GM12891 (cell line): ENCODE measurements at regions not wholly inside any gene's neighbourhood (a gene's known extent, or its start where the extent isn't known, plus 50 kb on each side); places are given as distances from the start of the nearest gene placed in this dataset.

Experiments used
- DNase-seq: peaks from one replicate; pipeline ENCODE4 v3.0.0; 2011; ENCODE audit warnings: low spot score; ENCODE audit not compliant: insufficient read length
- FAIRE-seq: peaks from 2 replicates; lab custom pipeline; 2011; peaks lifted over from hg19 to GRCh38; lab: Jason Lieb, UNC
- PAX5 ChIP-seq: IDR thresholded peaks from 2 replicates; pipeline ENCODE4 v1.6.1; 2011; ENCODE audit warnings: low read length, moderate library complexity, mild to moderate bottlenecking; ENCODE audit not compliant: insufficient read depth, severe bottlenecking
- POLR2A ChIP-seq: IDR thresholded peaks from 2 replicates; pipeline ENCODE4 v1.6.1; 2011; ENCODE audit warnings: low read depth, low read length, control low read depth
- POLR2AphosphoS5 ChIP-seq: IDR thresholded peaks from 2 replicates; pipeline ENCODE4 v1.6.1; 2011; ENCODE audit warnings: low read depth, low read length, control low read depth
- POU2F2 ChIP-seq: IDR thresholded peaks from 2 replicates; pipeline ENCODE4 v1.6.1; 2011; ENCODE audit warnings: low read depth, mild to moderate bottlenecking, control low read depth, low read length, moderate library complexity
- SPI1 ChIP-seq: IDR thresholded peaks from 2 replicates; pipeline ENCODE4 v1.6.1; 2011; ENCODE audit warnings: low read depth, low read length, control low read depth
- TAF1 ChIP-seq: IDR thresholded peaks from 2 replicates; pipeline ENCODE4 v1.6.1; 2011; ENCODE audit warnings: low read depth, low read length, control low read depth

- TF ChIP-seq POLR2A, result no peak
- TF ChIP-seq TAF1, result no peak
- no peak for TF ChIP-seq SPI1
- FAIRE-seq, result no peak
- no peak for DNase-seq
Observed at GRCh38 chr4:187417721-187418120, 577.9 kb upstream of the ZFP42 start.

DNA sequence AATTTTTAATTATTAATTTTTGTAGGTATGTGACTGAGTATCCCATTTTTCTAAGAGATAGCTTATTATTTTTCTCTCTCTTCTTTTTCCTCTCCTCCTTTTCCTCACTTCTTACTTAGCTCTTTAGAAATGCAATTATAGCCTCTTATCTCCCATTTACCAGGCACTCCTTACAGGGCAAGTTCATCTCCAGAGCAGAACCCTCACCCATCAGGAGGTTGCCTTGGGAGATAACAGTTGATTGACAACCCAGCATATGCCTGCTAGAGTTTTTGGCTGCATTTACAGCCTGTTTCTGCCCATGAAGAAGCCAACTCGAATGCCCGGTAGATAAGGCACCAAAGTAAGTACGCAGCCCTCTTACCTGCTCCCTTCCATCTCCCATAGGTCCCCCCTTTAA lies 572.9 kb upstream of the ZFP42 start:
- no peak for DNase-seq
- TF ChIP-seq POLR2AphosphoS5 (no peak), POU2F2 (no peak), PAX5 (no peak), SPI1 (no peak), TAF1 (no peak), POLR2A (no peak)

GRCh38 chr4:187424636-187425035 lies 570.9 kb upstream of the ZFP42 start:
- TF ChIP-seq POU2F2 (no peak), POLR2AphosphoS5 (no peak), TAF1 (no peak), PAX5 (no peak), SPI1 (no peak), POLR2A (no peak)
- FAIRE-seq (no peak), DNase-seq (no peak)

More for the DNA sequence above, 572.9 kb upstream of the ZFP42 start:
- FAIRE-seq, result no peak

DNA sequence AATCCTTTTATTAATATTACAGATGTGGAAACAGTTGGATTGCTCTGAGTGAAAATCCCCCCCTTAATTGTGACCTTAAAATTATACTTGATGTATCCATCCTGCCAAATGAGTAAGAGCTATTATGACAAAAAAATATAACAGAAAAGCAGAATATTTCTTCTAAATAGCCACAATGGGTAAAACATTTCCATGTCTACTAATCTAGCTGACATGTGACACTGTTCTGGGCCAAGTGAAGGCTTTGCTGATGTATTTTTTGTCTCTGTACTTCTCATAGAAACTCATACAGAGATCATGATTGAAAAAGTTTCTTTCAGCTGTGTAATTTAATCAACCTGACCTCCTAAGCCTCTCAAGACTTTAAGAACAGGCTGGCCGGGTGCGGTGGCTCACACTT lies 569.1 kb upstream of the ZFP42 start:
- no peak for FAIRE-seq
- TF ChIP-seq SPI1 (no peak), POLR2A (no peak), POLR2AphosphoS5 (no peak), TAF1 (no peak), PAX5 (no peak), POU2F2 (no peak)
- DNase-seq, result no peak

- DNase-seq, result no peak
- no peak for FAIRE-seq
- no peak for TF ChIP-seq TAF1
- TF ChIP-seq POU2F2, result no peak
- no peak for TF ChIP-seq POLR2A
- TF ChIP-seq PAX5, result no peak
- TF ChIP-seq SPI1, result no peak
- no peak for TF ChIP-seq POLR2AphosphoS5
Observed at GRCh38 chr4:187432310-187432709, 563.3 kb upstream of the ZFP42 start.

GRCh38 chr4:187433141-187433540 lies 562.4 kb upstream of the ZFP42 start:
- DNase-seq (no peak), FAIRE-seq (no peak)
- TF ChIP-seq POU2F2 (no peak), TAF1 (no peak), POLR2A (no peak), PAX5 (no peak), POLR2AphosphoS5 (no peak), SPI1 (no peak)

DNA sequence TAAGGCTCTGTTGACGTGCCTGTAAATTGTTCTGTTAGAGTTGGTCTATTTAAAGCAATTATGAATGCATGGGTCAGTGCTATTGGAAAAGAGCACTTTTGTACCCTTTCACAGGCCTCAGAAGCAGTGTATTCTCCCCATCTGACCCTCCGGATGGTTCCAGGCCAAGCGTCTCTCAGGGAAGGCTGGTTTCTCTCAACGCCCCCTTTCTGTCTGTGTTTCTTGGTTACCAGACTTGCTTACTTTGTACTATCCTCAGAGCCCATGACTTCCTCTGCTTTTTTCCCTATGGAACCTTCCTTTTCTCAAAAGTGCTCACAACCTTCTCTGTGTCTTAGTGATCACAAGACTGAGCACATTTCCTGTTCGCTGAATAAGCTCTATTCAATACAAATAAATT lies 559.3 kb upstream of the ZFP42 start:
- no peak for DNase-seq
- FAIRE-seq, result no peak
- no peak for TF ChIP-seq PAX5
- TF ChIP-seq POLR2A, result no peak
- TF ChIP-seq SPI1, result no peak
- no peak for TF ChIP-seq POLR2AphosphoS5
- no peak for TF ChIP-seq POU2F2
- no peak for TF ChIP-seq TAF1

DNA sequence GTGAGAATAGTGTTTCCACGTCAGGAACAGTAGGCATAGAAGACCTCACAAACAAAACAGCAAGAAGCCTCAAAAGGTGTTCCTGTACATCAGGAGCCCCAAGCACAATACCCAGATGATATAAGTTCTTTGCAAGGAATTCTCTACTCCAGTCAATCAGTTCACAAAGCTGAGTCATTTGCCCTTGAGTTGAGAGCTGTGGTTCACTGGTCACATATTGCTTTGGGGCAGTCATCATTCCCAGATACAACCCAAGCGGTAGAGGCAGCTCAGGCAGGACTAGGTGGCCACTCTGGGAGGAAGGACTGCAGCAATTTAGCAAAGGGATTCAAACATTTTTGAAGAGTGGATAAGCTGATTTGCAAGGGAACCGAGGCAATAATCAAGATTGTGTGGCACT lies 551.5 kb upstream of the ZFP42 start:
- FAIRE-seq (no peak), DNase-seq (no peak)
- TF ChIP-seq SPI1, result no peak
- TF ChIP-seq PAX5, result no peak
- no peak for TF ChIP-seq POLR2A
- TF ChIP-seq TAF1, result no peak
- TF ChIP-seq POU2F2, result no peak
- TF ChIP-seq POLR2AphosphoS5, result no peak

DNA sequence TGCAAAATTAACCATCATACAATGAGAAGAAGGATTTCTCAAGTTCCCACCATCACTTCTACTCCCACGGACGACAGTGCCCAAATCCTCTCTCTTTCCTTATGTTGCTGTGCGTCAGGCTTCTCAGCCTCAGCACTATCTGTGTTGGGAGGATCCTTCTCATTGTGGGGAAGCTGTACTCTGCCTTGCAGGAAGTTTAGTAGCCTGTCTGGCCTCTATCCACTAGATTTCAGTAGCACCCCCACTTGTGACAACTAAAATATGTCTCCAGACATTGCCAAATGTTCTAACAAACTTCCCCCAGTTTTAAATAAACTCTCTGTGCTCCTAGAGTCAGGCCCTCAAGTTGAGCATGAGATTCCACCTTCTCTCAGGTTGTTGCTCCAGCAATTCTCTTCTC lies 545.9 kb upstream of the ZFP42 start:
- FAIRE-seq, result no peak
- TF ChIP-seq TAF1 (no peak), POU2F2 (no peak), SPI1 (no peak), POLR2A (no peak), PAX5 (no peak), POLR2AphosphoS5 (no peak)
- DNase-seq, result no peak

DNA sequence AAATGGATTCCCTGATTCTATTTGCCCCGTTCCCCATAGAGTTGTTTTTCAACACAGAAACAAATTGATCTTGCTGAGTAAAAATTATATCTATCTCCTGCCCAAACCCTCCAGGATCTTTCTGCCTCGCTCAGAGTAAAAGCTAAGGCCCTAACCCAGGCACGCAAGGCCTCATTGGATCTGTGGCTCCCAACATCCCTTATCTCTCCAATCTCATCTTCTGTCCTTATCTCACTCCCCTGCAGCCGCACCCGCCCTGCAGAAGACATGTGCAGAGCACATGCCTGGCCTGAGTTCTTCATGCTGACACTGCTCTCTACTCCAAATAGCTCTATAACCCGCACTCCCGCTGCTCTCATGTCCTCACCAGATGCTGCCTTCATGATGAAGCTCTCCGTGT lies 543.8 kb upstream of the ZFP42 start:
- DNase-seq (no peak), FAIRE-seq (no peak)
- TF ChIP-seq POLR2AphosphoS5 (no peak), PAX5 (no peak), TAF1 (no peak), POU2F2 (no peak), POLR2A (no peak), SPI1 (no peak)
